HepG2 (cell line): ENCODE measurements at regions not wholly inside any gene's neighbourhood (a gene's known extent, or its start where the extent isn't known, plus 50 kb on each side); places are given as distances from the start of the nearest gene placed in this dataset.

Experiments used
- ATAC-seq: fragments of 200-7000 bp; cut with Tn5 transposase; 3 replicates; pipeline ENCODE4 v1.9.1; 2020; ENCODE audit warnings: mild to moderate bottlenecking, moderate library complexity
- BruUV-seq: library from RNA; stranded (reverse); fragments of 400-500 nt; replicated peaks from 2 replicates; lab custom pipeline; 2021; lab: Mats Ljungman, UMichigan
- CTCF ChIA-PET: fragments of 300-600 bp; formaldehyde crosslinking; extraction: SDS; loops from one replicate; lab custom pipeline; 2021; ENCODE audit warnings: low total read pairs, inconsistent platforms, low intra/inter-chr PET ratio; lab: Yijun Ruan, JAX
- POLR2A ChIA-PET: fragments of 350-600 bp; sonication (Branson Sonifier 250); formaldehyde crosslinking; loops from one replicate; lab custom pipeline; 2020; ENCODE audit warnings: antibody characterized with exemption, inconsistent platforms; lab: Yijun Ruan, JAX
- DNase-seq: peaks from one replicate; pipeline ENCODE4 v3.0.0-alpha.2; 2015; ENCODE audit warnings: low spot score
- FAIRE-seq: peaks from 3 replicates; lab custom pipeline; 2011; peaks lifted over from hg19 to GRCh38; lab: Jason Lieb, UNC
- H2AFZ ChIP-seq: one replicate; pipeline ENCODE4 v1.6.1; 2011; ENCODE audit warnings: low read length, inconsistent platforms
- H3K27ac ChIP-seq: fragments of 300-600 bp; 3 replicates; pipeline ENCODE4 v1.8.0; 2011; ENCODE audit warnings: mixed run types, mild to moderate bottlenecking, mixed read lengths, low read length, inconsistent platforms; ENCODE audit not compliant: insufficient read depth; ENCODE audit errors: extremely low read length
- H3K27me3 ChIP-seq, 2 experiments: fragments of 200-600 bp in 1 of 2; 2 replicates in 1 of 2; 3 replicates in 1 of 2; pipeline versions ENCODE4 v1.6.0 to v1.8.0; 2011; ENCODE audit warnings: low read length in 2 of 2, mild to moderate bottlenecking in 2 of 2, moderate library complexity in 2 of 2, inconsistent platforms in 1 of 2; ENCODE audit not compliant: insufficient read depth in 2 of 2, control insufficient read depth in 1 of 2
- H3K36me3 ChIP-seq, 2 experiments: fragments of 200-600 bp in 1 of 2; replicated peaks in 1 of 2; 2 replicates in 1 of 2; 3 replicates in 1 of 2; pipeline versions ENCODE4 v1.5.1 to v1.8.0; 2011; ENCODE audit warnings: low read length in 2 of 2, inconsistent platforms in 1 of 2; ENCODE audit not compliant: insufficient read depth in 2 of 2, control insufficient read depth in 1 of 2
- H3K4me1 ChIP-seq: 2 replicates; pipeline ENCODE4 v1.5.1; 2012; ENCODE audit warnings: low read length, inconsistent platforms; ENCODE audit not compliant: insufficient read depth
- H3K4me2 ChIP-seq: 2 replicates; pipeline ENCODE4 v1.6.0; 2011; ENCODE audit warnings: low read depth, low read length, inconsistent platforms
- H3K4me3 ChIP-seq, 3 experiments: fragments of 200-600 bp in 1 of 3; sonication (generic), shearing (Covaris generic) in 1 of 3; replicated peaks in 1 of 3; 2 replicates each; pipeline ENCODE4 v1.5.1; 2011 to 2016; ENCODE audit warnings: low read length in 3 of 3, inconsistent platforms in 2 of 3, low read depth in 2 of 3, mild to moderate bottlenecking in 2 of 3, control low read depth in 1 of 3, mixed read lengths in 1 of 3; ENCODE audit not compliant: insufficient read depth in 1 of 3
- H3K79me2 ChIP-seq: one replicate; pipeline ENCODE4 v1.6.1; 2011; ENCODE audit warnings: low read length, inconsistent platforms; ENCODE audit not compliant: insufficient read depth
- H3K9ac ChIP-seq: 2 replicates; pipeline ENCODE4 v1.6.0; 2011; ENCODE audit warnings: mild to moderate bottlenecking, low read depth, low read length, inconsistent platforms; ENCODE audit not compliant: insufficient read depth
- H3K9me3 ChIP-seq: 2 replicates; pipeline ENCODE4 v1.5.1; 2012; ENCODE audit warnings: mild to moderate bottlenecking, low read length
- H4K20me1 ChIP-seq: 2 replicates; pipeline ENCODE4 v1.6.0; 2011; ENCODE audit warnings: inconsistent platforms, mild to moderate bottlenecking, low read length, moderate library complexity; ENCODE audit not compliant: insufficient read depth
- ARHGAP35 ChIP-seq: sonication (generic); formaldehyde crosslinking; IDR thresholded peaks from 2 replicates; pipeline ENCODE4 v1.9.0; 2022; ENCODE audit warnings: mild to moderate bottlenecking, inconsistent platforms, moderate library complexity, missing genetic modification reagents, borderline replicate concordance
- KLF15 ChIP-seq: sonication (generic); formaldehyde crosslinking; IDR thresholded peaks from 2 replicates; pipeline ENCODE4 v1.8.1; 2023; ENCODE audit warnings: borderline replicate concordance, mild to moderate bottlenecking, inconsistent platforms, missing genetic modification reagents, mixed read lengths
- NFE2L2 ChIP-seq: fragments of 150-350 bp; IDR thresholded peaks from 2 replicates; pipeline ENCODE4 v1.6.1; 2014; ENCODE audit warnings: low read length
- PCBP2 ChIP-seq: fragments of 200-400 bp; formaldehyde crosslinking; optimal IDR thresholded peaks from 2 replicates; pipeline ENCODE3; 2018; ENCODE audit warnings: low read length, low read depth; ENCODE audit not compliant: poor library complexity, severe bottlenecking
- PPARG ChIP-seq: conservative IDR thresholded peaks from 2 replicates; pipeline ENCODE4 v1.6.1; 2016; ENCODE audit warnings: missing biosample characterization, missing genetic modification reagents
- RBAK ChIP-seq: sonication (generic); formaldehyde crosslinking; IDR thresholded peaks from 2 replicates; pipeline ENCODE4 v1.5.1; 2020; ENCODE audit warnings: mild to moderate bottlenecking, missing genetic modification reagents
- RFXANK ChIP-seq: IDR thresholded peaks from 2 replicates; pipeline ENCODE4 v1.6.1; 2016
- SNAPC5 ChIP-seq: sonication (generic); formaldehyde crosslinking; IDR thresholded peaks from 2 replicates; pipeline ENCODE4 v1.8.1; 2023; ENCODE audit warnings: mild to moderate bottlenecking, missing genetic modification reagents, borderline replicate concordance
- TFE3 ChIP-seq: IDR thresholded peaks from 2 replicates; pipeline ENCODE4 v1.6.1; 2016
- TRIM24 ChIP-seq: sonication (generic); formaldehyde crosslinking; IDR thresholded peaks from 2 replicates; pipeline ENCODE4 v1.8.0; 2022; ENCODE audit warnings: mild to moderate bottlenecking, missing genetic modification reagents
- ZBTB49 ChIP-seq: sonication (generic); formaldehyde crosslinking; IDR thresholded peaks from 2 replicates; pipeline ENCODE4 v1.4.0; 2020; ENCODE audit warnings: missing genetic modification reagents, borderline replicate concordance
- ZHX2 ChIP-seq, 2 experiments: sonication (generic) in 1 of 2; formaldehyde crosslinking in 1 of 2; IDR thresholded peaks; 2 replicates each; pipeline versions ENCODE4 v1.6.1 to v1.9.0; 2014 to 2022; ENCODE audit warnings: antibody characterized with exemption in 1 of 2, borderline replicate concordance in 1 of 2, inconsistent platforms in 1 of 2, low read depth in 1 of 2, missing genetic modification reagents in 1 of 2
- ZNF335 ChIP-seq: sonication (generic); formaldehyde crosslinking; IDR thresholded peaks from 2 replicates; pipeline ENCODE4 v1.4.0; 2020; ENCODE audit warnings: missing genetic modification reagents
- WGBS: methylation state at CpG from one replicate; pipeline ENCODE4 v1.1.6; 2017; ENCODE audit warnings: low lambda C conversion rate; 5-methylcytosine and 5-hydroxymethylcytosine counted together
- in situ Hi-C: cut with HindIII; loops from 2 replicates; pipeline ENCODE4 v1.10.0; 2017; ENCODE audit warnings: low pct_unique_long_range_greater_than_20kb; ENCODE audit not compliant: extremely low pct_ligation_motif_present
- intact Hi-C: fragments of 100-400 bp; cut with micrococcal nuclease; formaldehyde crosslinking; loops from one replicate; pipeline ENCODE4 v1.10.0; 2022; ENCODE audit not compliant: unreplicated experiment

- TF ChIP-seq ZHX2 (IDR thresholded peaks at IDR 0.05; ENCODE audit: low read depth) (no peak), ZHX2 (CRISPR knock-in tag; IDR thresholded peaks at IDR 0.05; ENCODE audit: borderline replicate concordance) (no peak), ARHGAP35 (CRISPR knock-in tag) (no peak), NFE2L2 (no peak), RBAK (CRISPR knock-in tag) (no peak)
Measured at GRCh38 chr4:96052827-96053226, 212.9 kb downstream of the PDHA2 start (continued).

GRCh38 chr4:96056346-96056934 lies 216.5 kb downstream of the PDHA2 start:
- DNase-seq (no peak), ATAC-seq (no peak), FAIRE-seq (no peak)
- WGBS, result 9% methylated on average over 10 of the region's 12 CpGs
- Histone ChIP-seq H3K36me3 (no peaks in the 10 kb centered on the region), H3K79me2 (no peaks in the 10 kb centered on the region), H3K27me3 (no peaks in the 10 kb centered on the region), H3K27ac (no peak overlapping the region), H3K4me2 (no peak overlapping the region), H2AFZ (no peak overlapping the region), H3K4me1 (no peaks in the 10 kb centered on the region), H3K9me3 (peaks cover 10% of the 10 kb centered on the region), H3K4me3 (no peak overlapping the region), H4K20me1 (no peaks in the 10 kb centered on the region), H3K9ac (no peak overlapping the region)
- CTCF ChIA-PET, result no interaction called here
- in situ Hi-C loops (no loop called here), intact Hi-C loops (no loop called here)
- POLR2A ChIA-PET, result no interaction called here
- no TSS peak for BruUV-seq
- no peak for TF ChIP-seq TFE3 (CRISPR knock-in tag)
- no peak for TF ChIP-seq PCBP2
- no peak for TF ChIP-seq ZNF335
- TF ChIP-seq SNAPC5 (CRISPR knock-in tag), result no peak
- no peak for TF ChIP-seq PPARG (CRISPR knock-in tag)
- TF ChIP-seq KLF15 (CRISPR knock-in tag), result no peak
- TF ChIP-seq ZBTB49 (CRISPR knock-in tag), result no peak
- TF ChIP-seq TRIM24, result no peak
- no peak for TF ChIP-seq RFXANK
